Fibroblast of villous mesenchyme (primary cell): ENCODE measurements at regions not wholly inside any gene's neighbourhood (a gene's known extent, or its start where the extent isn't known, plus 50 kb on each side); places are given as distances from the start of the nearest gene placed in this dataset.

Experiments
- DNase-seq: peaks from one replicate; pipeline ENCODE4 v3.0.0-alpha.2; 2010; ENCODE audit warnings: low read depth
- H3K4me3 ChIP-seq: 2 replicates; pipeline ENCODE4 v1.5.1; 2011; ENCODE audit warnings: low read depth, mild to moderate bottlenecking, low read length
- TF ChIP-seq, protein P1 (sequence below): IDR thresholded peaks from 2 replicates; pipeline ENCODE4 v1.5.1; 2012; ENCODE audit warnings: low read depth, mild to moderate bottlenecking, low read length; ENCODE audit not compliant: insufficient read depth

DNA sequence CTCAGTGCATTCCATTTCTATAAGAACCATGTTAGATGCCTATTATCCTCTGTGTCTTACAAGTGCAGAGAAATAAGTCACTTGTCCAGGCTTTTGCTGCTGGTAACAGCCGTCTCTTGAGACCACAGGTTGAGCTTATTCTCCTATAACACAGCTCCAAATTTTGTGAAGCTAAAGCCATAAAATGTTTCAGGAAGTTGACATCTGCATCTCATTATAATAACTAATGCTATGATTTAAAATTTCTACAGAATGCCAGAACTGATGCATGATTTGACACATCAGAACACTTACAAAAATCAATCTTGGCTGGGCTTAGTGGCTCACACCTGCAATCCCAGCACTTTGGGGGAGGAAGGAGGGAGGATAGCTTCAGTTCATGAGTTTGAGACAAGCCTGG is 986.9 kb downstream of the TYW1 start:
- no peak overlapping the region for H3K4me3 ChIP-seq
- no peak for DNase-seq
- TF ChIP-seq, protein P1, sequence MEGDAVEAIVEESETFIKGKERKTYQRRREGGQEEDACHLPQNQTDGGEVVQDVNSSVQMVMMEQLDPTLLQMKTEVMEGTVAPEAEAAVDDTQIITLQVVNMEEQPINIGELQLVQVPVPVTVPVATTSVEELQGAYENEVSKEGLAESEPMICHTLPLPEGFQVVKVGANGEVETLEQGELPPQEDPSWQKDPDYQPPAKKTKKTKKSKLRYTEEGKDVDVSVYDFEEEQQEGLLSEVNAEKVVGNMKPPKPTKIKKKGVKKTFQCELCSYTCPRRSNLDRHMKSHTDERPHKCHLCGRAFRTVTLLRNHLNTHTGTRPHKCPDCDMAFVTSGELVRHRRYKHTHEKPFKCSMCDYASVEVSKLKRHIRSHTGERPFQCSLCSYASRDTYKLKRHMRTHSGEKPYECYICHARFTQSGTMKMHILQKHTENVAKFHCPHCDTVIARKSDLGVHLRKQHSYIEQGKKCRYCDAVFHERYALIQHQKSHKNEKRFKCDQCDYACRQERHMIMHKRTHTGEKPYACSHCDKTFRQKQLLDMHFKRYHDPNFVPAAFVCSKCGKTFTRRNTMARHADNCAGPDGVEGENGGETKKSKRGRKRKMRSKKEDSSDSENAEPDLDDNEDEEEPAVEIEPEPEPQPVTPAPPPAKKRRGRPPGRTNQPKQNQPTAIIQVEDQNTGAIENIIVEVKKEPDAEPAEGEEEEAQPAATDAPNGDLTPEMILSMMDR: no peak

DNA sequence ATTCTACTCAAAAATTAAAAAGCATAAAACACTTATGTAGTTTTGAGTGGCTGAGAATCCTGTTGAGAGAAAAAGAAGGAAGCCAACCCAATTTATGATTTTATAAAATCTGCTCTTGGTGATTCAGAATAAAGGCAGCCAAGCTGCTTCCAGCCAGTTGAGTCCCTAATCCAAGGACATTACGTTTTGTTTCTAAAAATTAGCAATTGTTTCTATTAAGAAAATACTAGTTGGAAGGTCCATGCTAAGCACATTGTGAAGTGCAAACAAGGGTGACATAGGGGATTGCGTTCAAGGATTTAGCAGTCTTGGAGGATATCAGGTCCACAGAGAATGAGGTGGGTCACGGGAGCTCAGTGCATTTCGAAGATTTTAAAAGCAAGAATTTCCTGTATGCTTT is 987.7 kb downstream of the TYW1 start:
- DNase-seq: no peak
- TF ChIP-seq, protein P1: no peak
- no peak overlapping the region for H3K4me3 ChIP-seq

DNA sequence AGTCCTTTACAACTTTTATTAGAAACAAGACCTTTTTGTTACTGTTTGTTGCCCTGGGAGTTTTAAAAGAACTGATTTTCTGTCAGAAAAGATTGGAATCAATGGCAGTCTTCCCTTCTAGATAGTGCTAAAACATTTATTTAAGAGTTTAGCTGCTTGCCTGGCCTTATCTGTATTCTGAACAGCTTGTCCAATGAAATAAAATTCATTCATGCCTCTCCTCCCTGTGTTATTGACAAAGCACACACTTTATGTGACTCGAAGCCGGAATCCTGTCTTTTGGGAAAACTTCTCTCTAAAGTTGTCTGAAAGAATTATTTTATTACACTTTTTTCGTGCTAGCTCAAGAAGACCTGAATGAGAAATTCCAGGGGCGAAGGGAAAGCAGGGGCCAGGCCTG is 992.5 kb downstream of the TYW1 start:
- DNase-seq: no peak
- H3K4me3 ChIP-seq: no peak overlapping the region
- TF ChIP-seq, protein P1: no peak

DNA sequence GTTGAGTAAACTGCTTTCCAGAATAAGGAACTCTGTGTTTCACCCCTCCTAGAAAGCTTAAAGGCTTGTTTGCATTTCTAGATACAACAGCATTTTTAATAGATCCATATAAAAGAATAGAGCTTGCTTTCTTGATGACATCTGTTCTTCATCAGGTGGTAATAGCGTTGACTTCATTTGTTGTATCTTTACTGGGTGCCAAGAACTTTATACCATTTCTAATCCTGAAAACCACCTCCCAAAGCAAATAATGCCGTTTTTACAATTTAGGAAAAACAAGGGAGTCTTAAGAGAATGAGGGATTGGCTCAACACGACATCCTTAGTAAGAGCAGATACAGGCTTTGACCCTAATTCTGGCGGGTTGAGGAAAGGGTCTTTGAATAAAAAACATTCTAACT is 993.4 kb downstream of the TYW1 start:
- DNase-seq: no peak
- no peak overlapping the region for H3K4me3 ChIP-seq
- TF ChIP-seq, protein P1: no peak

DNA sequence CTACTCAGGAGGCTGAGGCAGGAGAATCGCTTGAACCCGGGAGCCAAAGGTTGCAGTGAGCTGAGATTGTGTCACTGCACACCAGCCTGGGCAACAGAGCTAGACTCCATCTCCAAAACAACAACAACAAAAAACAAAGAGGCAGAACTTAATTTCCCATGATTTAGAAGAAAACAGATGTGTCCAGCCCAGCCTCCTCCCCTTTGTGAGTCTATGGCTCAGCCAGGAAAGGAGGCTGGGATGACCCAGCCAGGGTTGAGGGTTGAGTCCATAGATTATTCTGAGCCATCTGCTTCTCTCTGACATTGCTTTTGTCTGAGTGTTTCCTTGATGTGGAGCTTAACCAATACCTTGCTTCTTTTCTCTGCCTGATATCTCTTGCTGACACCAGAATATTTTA is 994.1 kb downstream of the TYW1 start:
- DNase-seq: no peak
- TF ChIP-seq, protein P1: no peak
- no peak overlapping the region for H3K4me3 ChIP-seq

DNA sequence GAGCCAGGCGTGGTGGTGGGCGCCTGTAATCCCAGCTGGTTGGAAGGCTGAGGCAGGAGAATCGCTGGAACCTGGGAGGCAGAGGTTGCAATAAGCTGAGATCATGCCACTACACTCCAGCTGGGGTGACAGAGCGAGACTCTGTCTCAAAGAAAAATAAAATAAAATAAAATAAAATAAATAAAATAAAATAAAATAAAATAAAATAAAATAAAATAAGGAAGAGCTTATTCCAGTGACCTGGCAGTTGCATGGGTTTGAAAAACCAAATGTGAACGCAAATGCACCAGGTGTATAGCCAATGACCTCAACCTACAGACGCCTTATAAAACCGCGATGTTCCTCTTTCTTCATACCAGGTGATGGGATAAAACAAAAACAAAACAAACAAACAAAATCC is 995.7 kb downstream of the TYW1 start:
- TF ChIP-seq, protein P1: no peak
- no peak for DNase-seq
- H3K4me3 ChIP-seq: no peak overlapping the region

DNA sequence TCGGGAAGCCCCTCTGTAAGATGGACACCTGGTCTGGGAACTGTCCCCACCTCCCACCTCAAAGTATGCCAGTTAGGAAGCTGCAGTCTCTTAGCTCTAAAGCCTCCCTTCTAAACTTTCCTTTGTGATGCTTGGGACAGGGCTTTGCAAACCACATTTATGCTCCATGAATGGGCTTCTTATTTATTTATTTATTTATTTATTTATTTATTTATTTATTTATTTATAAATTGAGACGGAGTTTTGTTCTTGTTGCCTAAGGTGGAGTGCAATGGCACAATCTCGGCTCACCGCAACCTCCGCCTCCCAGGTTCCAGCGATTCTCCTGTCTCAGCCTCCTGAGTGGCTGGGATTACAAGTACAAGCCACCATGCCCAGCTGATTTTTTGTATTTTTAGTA is 1009.4 kb downstream of the TYW1 start:
- TF ChIP-seq, protein P1: no peak
- no peak for DNase-seq
- no peak overlapping the region for H3K4me3 ChIP-seq
